ENCODE measurements at regions not wholly inside any gene's neighbourhood (a gene's known extent, or its start where the extent isn't known, plus 50 kb on each side); places are given as distances from the start of the nearest gene placed in this dataset.
"Not testable (repeated sequence)": the region's sequence is repeated elsewhere in the genome, so short reads cannot be mapped to it uniquely, and the experiment has no call there.

GRCh38 chr15:38614621-38615020, 50.0 kb upstream of the RASGRP1 start:
- no peak for DNase-seq

DNA sequence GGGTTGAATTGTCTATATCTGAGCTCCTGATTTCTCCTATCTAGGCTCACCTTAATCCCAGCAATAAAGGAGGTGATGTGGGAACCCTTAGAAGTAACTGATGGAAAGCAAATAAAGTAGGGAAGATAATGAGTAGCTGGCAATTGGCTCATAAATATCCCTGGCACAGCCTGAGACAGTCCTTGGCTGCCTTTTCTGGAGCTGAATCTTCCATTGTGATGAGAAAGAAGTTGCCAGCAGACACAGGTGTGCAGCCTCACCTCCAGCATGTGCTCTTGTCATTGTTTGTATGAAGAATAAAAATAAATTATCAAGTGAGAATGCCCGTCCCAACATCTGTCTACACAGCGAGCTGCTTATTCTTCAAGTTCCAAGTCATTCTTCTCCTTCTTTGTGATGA, 53.2 kb upstream of the RASGRP1 start:
- DNase-seq: no peak

DNA sequence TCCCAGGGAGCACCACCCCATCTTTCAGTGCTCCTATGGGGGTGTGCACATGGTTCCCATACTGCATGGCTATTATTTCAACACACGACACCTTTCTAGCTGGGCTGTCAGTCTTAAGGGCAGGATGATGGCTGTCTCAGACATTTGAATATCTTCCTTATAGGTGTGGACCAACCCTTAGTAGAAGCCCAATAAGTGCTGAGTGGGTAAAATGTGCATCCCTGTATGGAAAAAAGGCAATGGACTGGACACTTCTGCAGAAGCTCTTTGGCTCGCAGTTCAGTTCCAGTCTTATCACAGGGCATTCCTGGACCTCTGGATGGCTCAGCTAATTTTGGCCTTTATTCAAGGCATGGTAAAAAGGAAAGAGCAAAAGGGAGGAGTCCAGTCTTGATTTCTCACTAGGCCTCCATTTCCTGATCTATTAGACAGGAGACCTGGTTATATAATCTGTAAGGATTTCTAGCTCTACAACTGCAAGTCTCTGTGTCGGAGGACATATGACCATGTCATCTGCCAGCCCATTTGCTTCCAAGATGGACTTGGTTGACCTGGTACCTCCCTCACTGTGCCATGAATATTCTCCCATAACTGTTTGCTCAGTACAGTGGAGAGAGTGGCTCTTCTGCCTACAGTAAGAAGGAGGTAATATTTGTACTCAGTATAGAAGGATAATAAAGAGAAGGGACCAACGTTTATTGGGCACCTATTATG, 53.8 kb upstream of the RASGRP1 start:
- DNase-seq: no peak

DNA sequence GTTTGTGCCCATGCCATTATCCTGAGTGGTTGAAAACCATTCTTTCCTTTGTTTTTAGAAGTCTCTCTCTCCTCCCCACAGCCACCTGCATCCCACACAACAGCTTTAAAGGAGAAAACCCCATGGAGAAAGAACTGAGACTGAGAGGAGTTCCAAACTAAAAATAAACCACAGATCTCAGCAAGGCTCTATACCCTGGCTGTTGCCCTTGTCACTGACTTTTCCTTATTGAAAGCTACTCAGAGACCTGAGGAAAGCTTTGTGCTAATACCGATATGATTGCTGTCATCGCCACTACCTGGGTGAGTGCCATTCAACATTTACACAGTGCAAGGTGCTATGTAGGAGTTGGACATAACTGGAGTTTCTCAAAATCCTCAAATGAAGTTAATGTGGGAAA, 55.5 kb upstream of the RASGRP1 start:
- no peak for DNase-seq

- no peak for DNase-seq
Observed at GRCh38 chr15:38620851-38621594, 56.4 kb upstream of the RASGRP1 start.

GRCh38 chr15:38622304-38622703, 57.7 kb upstream of the RASGRP1 start:
- no peak for DNase-seq

- DNase-seq: no peak
Observed at GRCh38 chr15:38622908-38623307, 58.3 kb upstream of the RASGRP1 start.

GRCh38 chr15:38623744-38624143, 59.1 kb upstream of the RASGRP1 start:
- DNase-seq: no peak

DNA sequence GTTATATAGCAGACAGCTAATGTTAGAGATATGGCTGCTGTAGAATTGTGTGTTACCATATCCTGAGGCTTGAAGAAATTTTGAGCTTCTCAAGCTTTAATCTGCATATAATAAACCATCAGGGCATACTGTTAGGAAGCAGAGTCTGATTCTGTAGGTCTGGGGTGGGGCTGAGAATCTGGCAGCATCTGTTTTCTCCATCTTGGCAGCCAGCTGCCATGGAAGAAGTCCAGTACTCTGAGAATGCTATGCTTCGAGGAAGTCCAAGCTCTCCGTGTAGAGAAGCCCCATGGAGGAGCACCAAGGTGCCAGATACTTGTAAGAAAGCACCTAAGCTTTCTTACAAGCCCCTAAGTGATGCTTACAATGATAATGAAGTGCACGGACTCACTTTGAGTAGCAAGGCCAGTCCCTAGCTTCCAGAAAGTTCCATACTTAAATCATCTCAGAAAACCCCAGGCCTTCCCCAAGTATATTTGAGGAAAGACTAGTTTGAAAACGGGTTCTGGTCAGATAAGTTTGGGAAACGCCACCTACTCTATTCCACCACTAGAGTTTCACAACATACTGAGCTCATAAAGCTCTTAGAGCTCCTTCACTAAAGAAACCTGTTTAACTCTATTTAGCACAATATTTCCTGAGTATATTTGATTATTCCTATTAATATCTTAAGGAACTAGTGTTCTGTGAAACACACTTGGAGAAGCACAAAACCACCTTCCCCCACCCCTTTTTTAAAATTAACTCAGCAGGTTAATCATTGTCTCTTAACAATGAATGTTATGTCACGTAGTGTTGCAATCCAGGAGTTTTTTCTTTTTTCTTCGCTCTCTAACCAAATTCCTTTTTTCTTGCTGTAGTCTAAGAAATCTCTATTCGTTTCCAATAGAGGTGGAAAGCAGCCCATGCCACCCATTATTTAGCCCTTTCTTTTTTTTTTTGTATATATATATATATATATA, 59.9 kb upstream of the RASGRP1 start:
- DNase-seq: no peak

GRCh38 chr15:38625886-38626285, 61.3 kb upstream of the RASGRP1 start:
- DNase-seq: no peak

GRCh38 chr15:38626443-38627050, 61.9 kb upstream of the RASGRP1 start:
- DNase-seq: no peak

DNA sequence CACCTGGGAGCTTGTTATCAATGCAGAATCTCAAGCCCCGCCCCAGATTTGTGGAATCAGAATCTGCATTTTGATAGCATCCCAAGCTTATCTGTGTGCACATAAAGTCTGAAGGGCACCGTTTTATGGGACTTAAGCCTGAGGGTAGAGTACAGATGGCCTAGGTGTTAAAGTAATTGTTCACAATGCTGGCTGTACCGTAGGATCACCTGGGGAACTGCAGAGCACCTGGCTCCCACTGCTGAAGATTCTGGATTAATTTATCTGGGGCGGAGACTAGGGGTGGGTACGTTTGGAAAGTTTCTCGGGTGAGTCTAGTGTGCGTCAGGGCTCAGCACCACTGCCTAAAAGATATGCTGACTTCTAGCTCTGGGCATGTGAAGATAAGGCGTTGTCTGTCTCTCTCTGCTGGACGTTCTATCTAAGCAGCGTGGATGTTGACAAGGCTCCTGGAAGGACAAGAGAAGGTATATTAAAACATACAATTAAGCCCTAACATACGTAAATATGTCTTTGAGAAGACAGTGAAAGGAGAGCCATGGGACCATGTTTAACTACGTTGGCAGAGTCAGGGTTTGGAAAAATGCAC, 63.2 kb upstream of the RASGRP1 start:
- DNase-seq: no peak

GRCh38 chr15:38631119-38632075, 66.8 kb upstream of the RASGRP1 start:
- no peak for DNase-seq

GRCh38 chr15:38635170-38635569, 70.6 kb upstream of the RASGRP1 start:
- no peak for DNase-seq

DNA sequence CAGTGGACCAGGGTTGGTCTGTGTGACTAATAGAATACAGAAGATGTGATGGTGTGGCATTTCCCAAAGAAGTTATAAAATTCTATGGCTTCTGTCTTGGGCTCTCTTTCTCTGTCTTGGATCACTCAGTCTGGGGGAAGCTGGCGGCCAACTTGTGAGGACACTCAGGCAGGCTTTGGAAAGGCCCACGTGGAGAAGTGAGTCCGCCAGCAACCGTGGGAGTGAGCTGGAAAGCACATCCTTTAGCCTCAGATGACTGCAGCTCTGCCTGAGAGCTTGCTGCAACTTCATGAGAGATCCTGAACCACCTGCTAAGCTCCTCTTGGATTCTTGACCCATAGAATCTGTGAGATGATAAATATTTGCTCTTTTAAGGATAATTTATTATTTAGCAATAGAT, 72.0 kb upstream of the RASGRP1 start:
- no peak for DNase-seq

- no peak for DNase-seq
Observed at GRCh38 chr15:38638126-38638525, 73.5 kb upstream of the RASGRP1 start.

DNA sequence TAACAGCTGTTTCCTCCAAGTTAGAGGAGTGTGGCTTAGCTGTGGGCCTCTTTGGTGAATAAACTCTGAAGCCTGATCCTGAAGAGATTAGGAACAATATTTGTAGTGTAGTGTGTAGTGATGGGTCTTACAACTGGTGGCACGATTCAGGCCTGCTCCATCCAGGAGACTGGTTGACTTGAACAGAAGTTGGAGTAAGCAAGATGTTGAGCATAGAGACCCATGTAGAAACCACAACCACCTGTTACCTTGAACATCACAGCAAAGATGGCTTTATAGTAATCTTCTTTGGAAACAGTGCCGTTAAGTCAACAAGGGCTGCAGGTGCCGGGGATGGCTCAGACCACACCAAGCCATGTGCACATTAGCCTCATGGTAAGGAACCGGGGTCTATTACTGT, 74.2 kb upstream of the RASGRP1 start:
- DNase-seq: no peak

DNA sequence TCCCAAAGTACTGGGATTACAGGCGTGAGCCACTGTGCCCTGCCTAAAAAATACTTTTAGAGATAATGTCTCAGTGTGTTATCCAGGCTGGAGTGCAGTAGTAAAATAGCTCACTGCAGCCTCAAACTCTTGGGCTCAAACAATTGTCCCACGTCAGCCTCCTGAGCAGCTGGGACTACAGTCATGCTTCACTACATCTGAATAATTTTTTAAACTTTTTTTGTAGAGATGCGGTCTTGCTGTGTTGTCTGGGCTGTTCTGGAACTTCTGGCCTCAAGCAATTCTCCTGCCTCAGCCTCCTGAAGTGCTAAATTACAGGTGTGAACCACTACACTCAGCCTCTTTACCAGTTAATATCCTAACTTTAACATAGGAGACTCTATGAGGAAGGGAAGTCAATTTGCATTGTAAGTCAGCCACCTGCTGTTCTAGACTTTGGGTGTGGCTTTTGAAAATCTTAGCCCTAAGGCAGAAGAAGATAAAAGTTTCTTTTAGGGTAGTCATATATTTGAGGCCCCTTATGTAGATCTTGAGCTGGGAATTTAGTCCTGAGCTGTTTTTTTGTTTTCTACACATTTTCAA, 78.2 kb upstream of the RASGRP1 start:
- no peak for DNase-seq

DNA sequence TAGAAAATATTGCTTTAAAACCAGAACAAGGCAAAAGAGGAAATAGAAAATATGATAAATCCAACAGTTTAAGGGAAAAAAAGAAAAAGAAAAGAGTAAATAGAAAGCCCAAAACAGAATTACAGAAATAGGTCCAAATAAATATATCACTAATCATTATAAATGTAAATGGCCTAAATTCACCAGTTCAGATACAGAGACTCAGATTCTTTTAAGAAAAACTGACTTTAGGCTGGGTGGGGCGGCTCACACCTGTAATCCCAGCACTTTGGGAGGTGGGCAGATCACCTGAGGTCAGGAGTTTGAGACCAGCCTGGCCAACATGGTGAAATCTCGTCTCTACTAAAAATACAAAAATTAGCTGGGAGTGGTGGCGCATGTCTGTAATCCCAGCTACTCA, 79.7 kb upstream of the RASGRP1 start:
- not testable (repeated sequence) for DNase-seq

DNA sequence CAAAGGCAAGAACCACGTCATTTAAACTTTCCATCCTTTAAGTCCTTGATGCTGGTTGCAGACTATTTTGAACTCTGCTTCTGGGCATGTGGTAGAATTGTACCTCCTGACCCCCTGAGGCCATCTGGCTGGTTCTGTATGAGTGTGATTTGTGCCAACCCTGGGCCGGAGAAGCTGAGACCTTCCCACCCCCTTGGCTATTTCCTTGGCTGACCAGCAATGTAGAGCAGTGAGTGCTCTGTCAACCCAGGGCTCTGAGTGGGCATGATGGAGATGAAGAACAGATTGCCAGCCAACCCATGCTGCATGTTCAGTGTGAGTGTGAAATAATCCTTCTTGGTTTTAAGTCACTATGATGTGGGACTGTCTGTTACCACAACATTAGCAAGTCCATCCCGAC, 82.1 kb upstream of the RASGRP1 start:
- DNase-seq: no peak

DNA sequence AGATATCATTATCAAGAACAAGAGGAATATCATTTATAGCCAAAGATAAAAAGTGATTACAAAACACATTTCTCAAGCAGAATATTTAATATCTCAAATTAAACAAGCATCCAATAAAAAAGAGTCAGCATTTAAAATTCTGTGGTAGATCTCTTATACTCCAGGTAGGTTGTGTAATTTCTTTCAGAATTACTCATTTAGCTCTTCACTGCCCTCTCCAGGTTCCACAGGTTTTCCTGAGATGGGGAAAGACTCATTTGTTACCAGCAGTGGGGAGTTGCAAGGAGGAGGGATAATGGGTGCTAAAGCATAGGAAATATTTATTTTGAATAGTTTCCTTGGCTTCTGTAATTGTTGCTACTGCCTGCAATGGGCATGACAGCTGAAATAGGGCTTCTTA, 83.1 kb upstream of the RASGRP1 start:
- DNase-seq: no peak
